Coronary artery (tissue), 2 donors: ENCODE measurements at regions not wholly inside any gene's neighbourhood (a gene's known extent, or its start where the extent isn't known, plus 50 kb on each side); places are given as distances from the start of the nearest gene placed in this dataset.

Experiments
- DNase-seq: peaks from one replicate; pipeline ENCODE4 v3.0.0-alpha.2; 2017; ENCODE audit warnings: low spot score
- H3K27ac ChIP-seq, 2 donors: fragments of 200-600 bp; sonication (generic); one replicate each; pipeline ENCODE4 v1.5.1; 2016 to 2019
- H3K4me3 ChIP-seq: fragments of 200-600 bp; sonication (generic); 2 replicates; pipeline ENCODE4 v1.5.1; 2016; ENCODE audit warnings: mild to moderate bottlenecking, moderate library complexity
- TF ChIP-seq, protein P1 (sequence below): fragments of 200-600 bp; sonication (generic); IDR thresholded peaks from one replicate; pipeline ENCODE4 v1.5.1; 2019; ENCODE audit warnings: antibody characterized with exemption

DNA sequence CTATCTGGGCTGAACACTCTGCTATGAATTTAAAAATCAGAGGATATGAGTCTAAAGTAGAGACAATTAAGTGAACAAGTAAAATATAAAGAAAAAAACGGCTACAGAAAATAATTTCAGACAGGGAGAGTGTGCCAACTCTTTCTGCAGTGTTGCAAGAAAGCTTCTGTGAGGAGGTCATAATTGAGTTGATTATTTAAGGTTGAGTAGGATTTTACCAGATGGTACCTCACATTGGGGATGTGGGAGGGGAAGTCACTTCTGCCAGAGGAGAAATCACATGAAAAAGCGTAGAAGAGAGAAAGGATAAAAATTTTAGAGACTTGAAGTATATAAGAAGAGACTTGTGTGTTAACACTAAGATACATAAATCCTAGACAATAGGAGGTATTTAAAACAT lies 238.0 kb upstream of the NCAM2 start:
- Histone ChIP-seq H3K4me3 (no peak overlapping the region), H3K27ac (no peak overlapping the region)
- no peak for DNase-seq
- TF ChIP-seq, protein P1, sequence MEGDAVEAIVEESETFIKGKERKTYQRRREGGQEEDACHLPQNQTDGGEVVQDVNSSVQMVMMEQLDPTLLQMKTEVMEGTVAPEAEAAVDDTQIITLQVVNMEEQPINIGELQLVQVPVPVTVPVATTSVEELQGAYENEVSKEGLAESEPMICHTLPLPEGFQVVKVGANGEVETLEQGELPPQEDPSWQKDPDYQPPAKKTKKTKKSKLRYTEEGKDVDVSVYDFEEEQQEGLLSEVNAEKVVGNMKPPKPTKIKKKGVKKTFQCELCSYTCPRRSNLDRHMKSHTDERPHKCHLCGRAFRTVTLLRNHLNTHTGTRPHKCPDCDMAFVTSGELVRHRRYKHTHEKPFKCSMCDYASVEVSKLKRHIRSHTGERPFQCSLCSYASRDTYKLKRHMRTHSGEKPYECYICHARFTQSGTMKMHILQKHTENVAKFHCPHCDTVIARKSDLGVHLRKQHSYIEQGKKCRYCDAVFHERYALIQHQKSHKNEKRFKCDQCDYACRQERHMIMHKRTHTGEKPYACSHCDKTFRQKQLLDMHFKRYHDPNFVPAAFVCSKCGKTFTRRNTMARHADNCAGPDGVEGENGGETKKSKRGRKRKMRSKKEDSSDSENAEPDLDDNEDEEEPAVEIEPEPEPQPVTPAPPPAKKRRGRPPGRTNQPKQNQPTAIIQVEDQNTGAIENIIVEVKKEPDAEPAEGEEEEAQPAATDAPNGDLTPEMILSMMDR = no peak

DNA sequence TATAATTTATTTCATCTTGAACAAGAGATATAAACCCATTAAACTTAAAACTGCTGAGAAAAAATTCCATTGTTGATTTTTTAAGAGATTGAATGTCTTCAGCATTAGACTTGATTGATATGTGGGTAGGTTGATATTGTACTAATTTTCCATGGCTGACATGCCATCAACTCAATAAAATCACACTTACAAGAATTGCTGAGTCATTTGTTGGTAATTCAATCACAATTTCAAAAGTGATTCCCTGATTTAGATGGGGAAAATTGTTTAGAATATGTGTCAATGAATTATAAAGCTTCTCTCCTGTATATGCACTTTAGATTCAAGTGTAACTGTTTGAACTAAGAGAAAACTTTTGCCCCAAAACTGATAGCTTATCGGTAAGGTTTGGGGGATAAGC lies 223.5 kb upstream of the NCAM2 start:
- Histone ChIP-seq H3K27ac (no peak overlapping the region), H3K4me3 (no peak overlapping the region)
- no peak for DNase-seq
- TF ChIP-seq, protein P1 = no peak

DNA sequence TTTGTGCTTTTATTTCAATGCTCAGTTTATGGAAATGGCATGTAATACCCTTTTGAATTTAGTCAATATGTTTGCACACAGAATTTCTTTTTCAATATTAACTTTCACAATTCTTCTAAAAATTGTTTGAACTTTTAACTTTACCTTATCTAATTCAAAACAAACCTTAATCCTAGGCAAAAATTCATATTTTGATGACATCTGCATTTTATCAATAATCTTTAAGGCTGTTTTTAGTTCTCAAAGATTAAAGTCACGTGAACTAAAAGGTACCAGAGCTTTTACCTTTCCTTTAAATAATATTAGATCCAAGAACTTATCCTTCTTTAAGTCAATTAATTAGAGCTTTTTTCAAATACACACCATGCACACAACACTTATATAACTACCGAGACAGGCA lies 218.9 kb upstream of the NCAM2 start:
- TF ChIP-seq, protein P1 = no peak
- DNase-seq = no peak
- Histone ChIP-seq H3K27ac (no peak overlapping the region), H3K4me3 (no peak overlapping the region)

DNA sequence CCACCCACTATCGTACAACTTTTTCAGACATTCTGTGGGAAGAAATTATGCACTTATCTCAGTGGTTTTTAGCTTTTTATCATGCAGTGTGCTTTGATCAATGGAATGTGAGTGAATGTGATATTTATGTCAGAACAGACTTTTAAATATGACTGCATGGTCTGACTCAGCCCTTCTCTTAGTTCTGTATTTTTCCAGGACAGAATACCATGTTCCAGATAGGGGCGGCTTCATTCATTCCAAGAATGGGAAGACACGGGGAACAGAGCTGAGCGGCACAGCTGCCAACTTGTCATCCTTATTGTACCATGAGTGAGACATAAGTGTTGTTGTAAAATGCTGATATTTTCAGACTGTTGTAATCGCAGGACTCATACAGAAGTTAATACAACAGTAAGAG lies 214.6 kb upstream of the NCAM2 start:
- no peak overlapping the region for H3K27ac ChIP-seq

DNA sequence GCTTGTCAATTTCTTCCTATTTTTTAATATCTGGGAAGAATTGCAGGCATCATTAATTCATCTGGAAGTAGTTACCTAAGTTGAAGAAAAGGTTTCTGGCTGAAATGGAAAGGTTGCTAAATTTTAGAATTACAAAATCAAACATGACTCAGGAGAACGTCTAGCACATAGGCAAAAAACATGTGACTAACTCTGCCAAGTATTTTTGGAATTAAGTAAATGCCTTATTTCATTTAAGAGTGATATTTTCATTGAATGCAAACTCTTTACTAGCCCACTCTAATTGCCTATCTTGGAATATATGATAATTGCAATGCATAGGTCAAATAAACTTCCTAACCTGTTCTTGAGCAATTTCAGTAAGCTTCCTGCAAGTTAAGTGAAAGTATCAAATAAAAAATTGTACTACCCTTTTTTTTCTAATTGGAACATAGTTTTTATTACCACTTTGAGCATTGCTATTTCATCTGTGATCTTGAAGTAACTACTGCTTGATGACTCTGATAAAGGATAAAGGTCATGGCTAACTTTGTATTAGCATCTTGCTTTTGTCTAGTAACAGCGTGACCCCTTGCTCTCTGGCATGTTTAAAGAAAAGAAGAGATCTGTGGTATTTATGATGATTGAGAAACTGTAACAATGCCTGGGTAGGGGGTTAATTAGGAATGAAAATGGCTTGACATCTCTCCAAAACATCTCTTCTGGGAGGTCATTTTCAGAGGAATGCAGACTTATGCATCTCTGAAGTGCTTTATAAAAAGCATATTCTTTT lies 208.3 kb upstream of the NCAM2 start:
- Histone ChIP-seq H3K4me3 (no peak overlapping the region), H3K27ac (no peak overlapping the region)
- TF ChIP-seq, protein P1 = no peak
- DNase-seq = no peak

More for the DNA sequence above, 214.6 kb upstream of the NCAM2 start:
- no peak for DNase-seq
- no peak overlapping the region for H3K4me3 ChIP-seq
- TF ChIP-seq, protein P1 = no peak

DNA sequence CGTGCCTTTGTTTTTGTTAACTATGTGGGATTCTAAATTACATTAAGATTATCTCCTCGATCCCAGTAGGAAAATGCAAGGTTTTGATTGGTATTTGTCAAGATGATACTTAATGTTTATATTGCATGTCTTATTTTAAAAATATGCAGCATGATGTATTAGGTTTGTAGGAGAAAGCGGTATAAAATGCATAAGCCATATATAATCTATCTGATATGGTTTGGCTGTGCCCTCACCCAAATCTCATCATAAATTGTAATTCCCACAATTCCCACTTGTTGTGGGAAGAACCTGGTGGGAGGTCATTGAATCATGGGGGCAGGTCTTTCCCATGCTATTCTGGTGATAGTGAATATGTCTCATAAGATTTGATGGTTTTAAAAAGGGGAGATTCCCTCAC lies 198.1 kb upstream of the NCAM2 start:
- Histone ChIP-seq H3K4me3 (no peak overlapping the region), H3K27ac (no peak overlapping the region)
- DNase-seq = no peak
- TF ChIP-seq, protein P1 = no peak

DNA sequence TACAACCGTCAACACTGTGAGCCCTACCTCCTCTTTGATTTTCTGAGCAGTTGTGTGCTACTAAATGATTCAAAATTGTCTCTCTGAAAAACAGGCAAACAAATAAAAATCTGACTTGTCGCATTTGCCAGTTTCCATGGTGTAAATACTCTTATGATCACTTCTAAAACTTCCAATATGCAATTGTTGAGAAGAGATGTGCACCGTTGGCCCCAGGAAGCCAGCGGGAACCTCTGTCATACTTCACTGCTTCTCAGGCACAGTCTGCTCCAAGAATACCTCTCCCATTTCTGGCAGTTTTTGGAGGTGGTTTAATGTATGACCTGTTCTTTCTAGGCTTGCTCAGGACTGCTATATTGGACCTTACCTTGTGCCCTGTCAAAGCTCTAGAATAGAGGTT lies 196.0 kb upstream of the NCAM2 start:
- H3K4me3 ChIP-seq = no peak overlapping the region
- TF ChIP-seq, protein P1 = no peak
- DNase-seq = no peak
- no peak overlapping the region for H3K27ac ChIP-seq
